Prostate gland (tissue), 2 donors: ENCODE measurements at regions not wholly inside any gene's neighbourhood (a gene's known extent, or its start where the extent isn't known, plus 50 kb on each side); places are given as distances from the start of the nearest gene placed in this dataset.

Source experiments
- DNase-seq: peaks from one replicate; pipeline ENCODE4 v3.0.0-alpha.2; 2019; ENCODE audit warnings: low spot score
- H3K27ac ChIP-seq, 2 donors: fragments of 200-600 bp; sonication (generic); 2 replicates each; pipeline ENCODE4 v1.5.1; 2017 to 2019
- H3K27me3 ChIP-seq: fragments of 200-600 bp; sonication (generic); replicated peaks from 2 replicates; pipeline ENCODE4 v1.5.1; 2019; ENCODE audit not compliant: insufficient read depth
- H3K36me3 ChIP-seq, 2 donors: fragments of 200-600 bp; sonication (generic); 1 replicate in 1 of 2; 2 replicates in 1 of 2; pipeline versions ENCODE4 v1.5.1 to v1.8.1; 2017 to 2019
- H3K4me1 ChIP-seq: fragments of 200-600 bp; sonication (generic); replicated peaks from 2 replicates; pipeline ENCODE4 v1.5.1; 2019
- H3K4me3 ChIP-seq, 2 donors: fragments of 200-600 bp; sonication (generic); 2 replicates each; pipeline ENCODE4 v1.5.1; 2017 to 2019
- H3K9me3 ChIP-seq: fragments of 200-600 bp; sonication (generic); 2 replicates; pipeline ENCODE4 v1.5.1; 2017
- CTCF ChIP-seq, 4 experiments: fragments of 200-600 bp in 2 of 4; fragments of 450-650 bp in 2 of 4; sonication (generic) in 2 of 4; IDR thresholded peaks; 1 replicate in 3 of 4; 2 replicates in 1 of 4; pipeline ENCODE4 v1.5.1; 2016 to 2019; ENCODE audit warnings: antibody characterized with exemption in 4 of 4, mild to moderate bottlenecking in 2 of 4, moderate library complexity in 2 of 4
- POLR2A ChIP-seq: fragments of 450-650 bp; IDR thresholded peaks from one replicate; pipeline ENCODE4 v1.6.1; 2016; ENCODE audit warnings: antibody characterized with exemption, mild to moderate bottlenecking
- POLR2AphosphoS5 ChIP-seq: sonication (generic); formaldehyde crosslinking; IDR thresholded peaks from one replicate; pipeline ENCODE4 v1.6.1; 2017; ENCODE audit warnings: antibody characterized with exemption
- WGBS: methylation state at CpG from one replicate; pipeline ENCODE4 v1.1.5; 2018; 5-methylcytosine and 5-hydroxymethylcytosine counted together
- intact Hi-C: fragments of 100-400 bp; cut with DNase I; formaldehyde crosslinking; loops from one replicate; pipeline ENCODE4 v1.14.2; 2022

GRCh38 chr7:117950601-117951260 is 77.5 kb upstream of the CTTNBP2 start:
- intact Hi-C loops: no loop called here
- H3K27ac ChIP-seq: no peak overlapping the region
- no peak for TF ChIP-seq POLR2A
- no peak for TF ChIP-seq POLR2AphosphoS5
- no peak for TF ChIP-seq CTCF (IDR thresholded peaks at IDR 0.05)
- 79% methylated on average over 6 of the region's 6 CpGs for WGBS
- H3K4me3 ChIP-seq: no peak overlapping the region
- DNase-seq: no peak
- no peaks in the 10 kb centered on the region for H3K36me3 ChIP-seq
- H3K4me1 ChIP-seq: no peaks in the 10 kb centered on the region
- H3K9me3 ChIP-seq: no peaks in the 10 kb centered on the region
- H3K27me3 ChIP-seq: no peaks in the 10 kb centered on the region

- DNase-seq: no peak
- Histone ChIP-seq H3K27me3 (no peaks in the 10 kb centered on the region), H3K36me3 (no peaks in the 10 kb centered on the region), H3K27ac (no peak overlapping the region), H3K4me3 (no peak overlapping the region), H3K9me3 (no peaks in the 10 kb centered on the region), H3K4me1 (no peaks in the 10 kb centered on the region)
- 69% methylated on average over 5 of the region's 5 CpGs for WGBS
- no peak for TF ChIP-seq POLR2AphosphoS5
- TF ChIP-seq POLR2A: no peak
- no peak for TF ChIP-seq CTCF (IDR thresholded peaks at IDR 0.05)
- intact Hi-C loops: no loop called here
Observed at GRCh38 chr7:117951285-117951684, 78.0 kb upstream of the CTTNBP2 start.

GRCh38 chr7:117951691-117952280 is 78.5 kb upstream of the CTTNBP2 start:
- no peaks in the 10 kb centered on the region for H3K4me1 ChIP-seq
- WGBS: 64% methylated on average over 4 of the region's 4 CpGs
- no peak overlapping the region for H3K4me3 ChIP-seq
- no peaks in the 10 kb centered on the region for H3K27me3 ChIP-seq
- no peak for DNase-seq
- H3K9me3 ChIP-seq: no peaks in the 10 kb centered on the region
- H3K36me3 ChIP-seq: no peaks in the 10 kb centered on the region
- no peak for TF ChIP-seq POLR2A
- no peak for TF ChIP-seq POLR2AphosphoS5
- no peak for TF ChIP-seq CTCF (IDR thresholded peaks at IDR 0.05)
- intact Hi-C loops: no loop called here
- H3K27ac ChIP-seq: no peak overlapping the region

- H3K27ac ChIP-seq: no peak overlapping the region
- no peaks in the 10 kb centered on the region for H3K27me3 ChIP-seq
- intact Hi-C loops: no loop called here
- WGBS: 86% methylated on average over 4 of the region's 4 CpGs
- H3K36me3 ChIP-seq: no peaks in the 10 kb centered on the region
- DNase-seq: no peak
- no peaks in the 10 kb centered on the region for H3K4me1 ChIP-seq
- no peaks in the 10 kb centered on the region for H3K9me3 ChIP-seq
- TF ChIP-seq CTCF (IDR thresholded peaks at IDR 0.05): no peak
- no peak for TF ChIP-seq POLR2AphosphoS5
- no peak for TF ChIP-seq POLR2A
- H3K4me3 ChIP-seq: no peak overlapping the region
Observed at GRCh38 chr7:117955046-117955445, 81.8 kb upstream of the CTTNBP2 start.

- TF ChIP-seq POLR2AphosphoS5 (no peak), POLR2A (no peak)
- intact Hi-C loops: no loop called here
- no peak for DNase-seq
- no peaks in the 10 kb centered on the region for H3K27me3 ChIP-seq
- no peak overlapping the region for H3K27ac ChIP-seq
- H3K9me3 ChIP-seq: no peaks in the 10 kb centered on the region
- no peak overlapping the region for H3K4me3 ChIP-seq
- H3K4me1 ChIP-seq: no peaks in the 10 kb centered on the region
- H3K36me3 ChIP-seq: no peaks in the 10 kb centered on the region
Observed at GRCh38 chr7:117960351-117960750, 87.1 kb upstream of the CTTNBP2 start.
